Naive thymus-derived CD4-positive, alpha-beta T cell (primary cell): ENCODE measurements at regions not wholly inside any gene's neighbourhood (a gene's known extent, or its start where the extent isn't known, plus 50 kb on each side); places are given as distances from the start of the nearest gene placed in this dataset.
A peak's percentile ranks its signal among the peaks of the same experiment; 100 is the strongest.
"Not testable (repeated sequence)": the region's sequence is repeated elsewhere in the genome, so short reads cannot be mapped to it uniquely, and the experiment has no call there.

Source experiments
- ATAC-seq: fragments of 150-1000 bp; cut with Tn5 transposase; 2 replicates; pipeline ENCODE4 v1.10.0; 2021; ENCODE audit warnings: mild to moderate bottlenecking, moderate library complexity
- CTCF ChIA-PET: fragments of 350-600 bp; sonication (Branson Sonifier 250); formaldehyde crosslinking; loops from one replicate; lab custom pipeline; 2021; ENCODE audit warnings: antibody characterized with exemption; lab: Charles Lee
- POLR2A ChIA-PET: fragments of 350-600 bp; sonication (Branson Sonifier 250); formaldehyde crosslinking; loops from one replicate; lab custom pipeline; 2021; ENCODE audit warnings: antibody characterized with exemption, inconsistent platforms; lab: Charles Lee
- DNase-seq, 9 donors: peaks; one replicate each; pipeline versions ENCODE4 v3.0.0 to v3.0.0-alpha.2; 2020 to 2022; ENCODE audit warnings: mixed read lengths in 1 of 9
- H3K27ac ChIP-seq: one replicate; pipeline ENCODE4 v1.7.0; 2013; ENCODE audit warnings: mild to moderate bottlenecking, low read depth, low read length, moderate library complexity
- H3K27me3 ChIP-seq, 2 donors: one replicate each; pipeline ENCODE4 v1.7.0; 2013; ENCODE audit warnings: low read length in 2 of 2, mild to moderate bottlenecking in 2 of 2, moderate library complexity in 2 of 2; ENCODE audit not compliant: control insufficient read depth in 2 of 2, insufficient read depth in 2 of 2
- H3K36me3 ChIP-seq, 3 experiments: 1 replicate in 2 of 3; 2 replicates in 1 of 3; pipeline ENCODE4 v1.7.0; 2013; ENCODE audit warnings: low read length in 3 of 3, mild to moderate bottlenecking in 3 of 3, moderate library complexity in 1 of 3; ENCODE audit not compliant: insufficient read depth in 3 of 3, control insufficient read depth in 2 of 3
- H3K4me1 ChIP-seq, 2 donors: one replicate each; pipeline ENCODE4 v1.7.0; 2013; ENCODE audit warnings: low read length in 2 of 2, mild to moderate bottlenecking in 2 of 2, moderate library complexity in 1 of 2; ENCODE audit not compliant: control insufficient read depth in 2 of 2, insufficient read depth in 2 of 2
- H3K4me3 ChIP-seq: 2 replicates; pipeline ENCODE4 v1.7.0; 2013; ENCODE audit warnings: mild to moderate bottlenecking, low read length
- H3K9me3 ChIP-seq, 3 experiments: 1 replicate in 2 of 3; 2 replicates in 1 of 3; pipeline ENCODE4 v1.7.0; 2013; ENCODE audit warnings: low read length in 3 of 3; ENCODE audit not compliant: control insufficient read depth in 2 of 3
- H3K27ac Mint-ChIP-seq, 9 donors: one replicate each; pipeline ENCODE4 v1.8.0; 2020 to 2022; ENCODE audit warnings: mixed read lengths in 9 of 9, mild to moderate bottlenecking in 8 of 9, moderate library complexity in 5 of 9, inconsistent platforms in 2 of 9
- H3K27me3 Mint-ChIP-seq, 5 donors: one replicate each; pipeline ENCODE4 v1.8.0; 2021 to 2022; ENCODE audit warnings: mixed read lengths in 5 of 5, mild to moderate bottlenecking in 1 of 5
- H3K36me3 Mint-ChIP-seq, 5 donors: one replicate each; pipeline ENCODE4 v1.8.0; 2020 to 2022; ENCODE audit warnings: mixed read lengths in 5 of 5, mild to moderate bottlenecking in 3 of 5, inconsistent platforms in 1 of 5
- H3K4me1 Mint-ChIP-seq, 7 donors: one replicate each; pipeline ENCODE4 v1.8.0; 2020 to 2022; ENCODE audit warnings: mixed read lengths in 7 of 7, mild to moderate bottlenecking in 3 of 7, inconsistent platforms in 1 of 7
- H3K4me3 Mint-ChIP-seq, 10 donors: one replicate each; pipeline ENCODE4 v1.8.0; 2020 to 2022; ENCODE audit warnings: mild to moderate bottlenecking in 10 of 10, mixed read lengths in 10 of 10, moderate library complexity in 6 of 10, inconsistent platforms in 2 of 10
- H3K9me3 Mint-ChIP-seq, 11 donors: one replicate each; pipeline ENCODE4 v1.8.0; 2020 to 2022; ENCODE audit warnings: mixed read lengths in 11 of 11, mild to moderate bottlenecking in 4 of 11, inconsistent platforms in 1 of 11, moderate library complexity in 1 of 11
- intact Hi-C, 2 donors: fragments of 100-400 bp; cut with micrococcal nuclease; formaldehyde crosslinking; loops; one replicate each; pipeline ENCODE4 v1.15.1; 2023

DNA sequence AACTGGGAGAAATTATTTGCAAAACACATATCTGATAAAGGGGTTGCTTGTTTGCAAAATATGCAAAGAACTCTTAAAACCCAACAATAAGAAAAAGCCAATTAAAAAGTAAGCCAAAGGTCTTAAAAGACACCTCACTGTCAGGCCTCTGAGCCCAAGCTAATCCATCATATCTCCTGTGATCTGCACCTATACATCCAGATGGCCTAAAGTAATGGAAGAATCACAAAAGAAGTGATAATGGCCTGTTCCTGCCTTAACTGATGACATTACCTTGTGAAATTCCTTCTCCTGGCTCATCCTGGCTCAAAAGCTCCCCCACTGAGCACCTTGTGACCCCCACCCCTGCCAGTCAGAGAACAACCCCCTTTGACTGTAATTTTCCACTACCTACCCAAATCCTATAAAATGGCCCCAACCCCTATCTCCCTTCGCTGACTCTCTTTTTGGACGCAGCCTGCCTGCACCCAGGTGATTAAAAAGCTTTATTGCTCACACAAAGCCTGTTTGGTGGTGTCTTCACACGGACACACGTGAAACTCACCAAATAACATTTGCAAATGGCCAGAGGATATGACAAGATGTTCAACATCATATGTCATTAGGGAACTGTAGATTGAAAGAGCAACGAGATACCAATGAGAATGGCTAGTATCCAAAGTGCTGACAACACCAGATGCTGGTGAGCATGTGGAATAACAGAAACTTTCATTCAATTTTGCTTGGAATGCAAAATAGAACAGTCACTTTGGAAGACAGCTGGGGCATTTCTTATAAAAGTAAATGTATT lies 565.0 kb upstream of the ADGRB3 start:
- H3K36me3 ChIP-seq = no peaks in the 10 kb centered on the region
- POLR2A ChIA-PET = no interaction called here

DNA sequence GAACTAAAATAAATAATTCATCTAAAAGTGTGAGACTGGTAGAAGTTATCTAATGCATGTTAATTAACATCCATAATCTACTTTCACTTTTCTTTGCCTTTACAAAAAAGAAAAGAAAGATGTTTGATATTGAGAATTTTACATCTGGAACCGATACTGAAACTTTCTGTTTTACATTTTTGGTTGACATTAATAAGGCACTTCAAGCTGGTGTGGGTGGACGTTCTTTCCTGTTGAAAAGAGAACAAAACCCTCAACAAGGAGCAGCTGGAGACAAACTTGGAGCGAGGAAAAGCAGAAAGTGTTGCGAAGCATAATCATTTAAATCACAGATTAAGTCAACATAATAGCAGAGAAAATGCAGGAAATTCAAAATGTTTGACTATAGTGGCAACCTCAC lies 575.2 kb upstream of the ADGRB3 start:
- no peak for ATAC-seq
- Histone ChIP-seq H3K27me3 (no peaks in the 10 kb centered on the region), H3K27ac (no peak overlapping the region), H3K4me3 (no peak overlapping the region), H3K9me3 (no peaks in the 10 kb centered on the region), H3K4me1 (no peaks in the 10 kb centered on the region), H3K36me3 (no peaks in the 10 kb centered on the region)
- Mint-ChIP-seq H3K36me3 (no peaks in the 10 kb centered on the region), H3K4me3 (peak overlapping the region in 2 of 10 donors; percentile 25 to 45), H3K27ac (no peak overlapping the region), H3K27me3 (no peaks in the 10 kb centered on the region), H3K9me3 (peaks cover 0 to 8% (median 4%) of the 10 kb centered on the region in 11 donors), H3K4me1 (no peaks in the 10 kb centered on the region)
- DNase-seq = no peak
- intact Hi-C loops = no loop called here
- ChIA-PET CTCF (no interaction called here), POLR2A (no interaction called here)

More for the DNA sequence above, 565.0 kb upstream of the ADGRB3 start:
- Histone ChIP-seq H3K27me3 (no peaks in the 10 kb centered on the region), H3K9me3 (no peaks in the 10 kb centered on the region), H3K27ac (no peak overlapping the region), H3K4me3 (no peak overlapping the region), H3K4me1 (no peaks in the 10 kb centered on the region)
- intact Hi-C loops = no loop called here
- peaks cover 0 to 18% (median 3%) of the 10 kb centered on the region in 11 donors for H3K9me3 Mint-ChIP-seq
- H3K27ac Mint-ChIP-seq = no peak overlapping the region
- H3K4me1 Mint-ChIP-seq = no peaks in the 10 kb centered on the region
- H3K27me3 Mint-ChIP-seq = no peaks in the 10 kb centered on the region
- CTCF ChIA-PET = no interaction called here
- no peak overlapping the region for H3K4me3 Mint-ChIP-seq
- H3K36me3 Mint-ChIP-seq = no peaks in the 10 kb centered on the region
- DNase-seq (no peak), ATAC-seq (no peak)

DNA sequence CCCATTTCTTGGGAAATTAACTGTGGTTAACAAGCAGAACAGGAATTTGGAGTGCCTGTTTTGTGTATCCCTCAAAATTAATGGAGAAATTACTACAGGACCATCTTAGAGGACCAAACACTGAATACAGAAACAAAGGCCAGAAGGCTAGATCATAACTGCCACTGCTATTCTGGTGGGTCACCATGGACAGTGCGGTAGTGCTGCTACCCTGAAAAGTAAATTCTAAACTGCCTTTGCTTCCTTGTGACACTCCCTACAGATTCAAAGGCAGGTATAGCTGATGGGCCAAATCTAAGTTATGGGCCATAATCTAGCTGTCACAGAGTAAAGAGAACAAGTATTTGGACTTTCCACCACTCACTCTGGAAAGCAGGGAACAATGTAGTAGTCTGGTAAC lies 575.8 kb upstream of the ADGRB3 start:
- Histone ChIP-seq H3K9me3 (no peaks in the 10 kb centered on the region), H3K4me3 (no peak overlapping the region), H3K27me3 (no peaks in the 10 kb centered on the region), H3K36me3 (no peaks in the 10 kb centered on the region), H3K4me1 (no peaks in the 10 kb centered on the region), H3K27ac (no peak overlapping the region)
- Mint-ChIP-seq H3K36me3 (no peaks in the 10 kb centered on the region), H3K4me3 (no peak overlapping the region), H3K4me1 (no peaks in the 10 kb centered on the region), H3K27me3 (no peaks in the 10 kb centered on the region), H3K9me3 (peaks cover 0 to 8% (median 3%) of the 10 kb centered on the region in 11 donors), H3K27ac (no peak overlapping the region)
- CTCF ChIA-PET = no interaction called here
- DNase-seq (no peak), ATAC-seq (no peak)
- intact Hi-C loops = no loop called here
- POLR2A ChIA-PET = no interaction called here

- H3K4me1 Mint-ChIP-seq, H3K27ac ChIP-seq, H3K27me3 Mint-ChIP-seq, ATAC-seq, H3K9me3 ChIP-seq, H3K4me3 ChIP-seq, H3K27me3 ChIP-seq, CTCF ChIA-PET, H3K36me3 ChIP-seq, intact Hi-C loops, POLR2A ChIA-PET, H3K4me1 ChIP-seq, H3K36me3 Mint-ChIP-seq, DNase-seq, H3K27ac Mint-ChIP-seq, H3K4me3 Mint-ChIP-seq: not testable (repeated sequence)
- peaks cover 0 to 13% (median 3%) of the 10 kb centered on the region in 11 donors for H3K9me3 Mint-ChIP-seq
Measured at GRCh38 chr6:68056596-68056995, 578.5 kb upstream of the ADGRB3 start.

- H3K9me3 Mint-ChIP-seq = peaks cover 0 to 9% (median 3%) of the 10 kb centered on the region in 11 donors
- intact Hi-C loops = no loop called here
- no peak for ATAC-seq
- ChIA-PET POLR2A (no interaction called here), CTCF (no interaction called here)
- H3K36me3 Mint-ChIP-seq = no peaks in the 10 kb centered on the region
- H3K27ac ChIP-seq = no peak overlapping the region
- no peaks in the 10 kb centered on the region for H3K4me1 Mint-ChIP-seq
- H3K36me3 ChIP-seq = no peaks in the 10 kb centered on the region
- no peaks in the 10 kb centered on the region for H3K27me3 ChIP-seq
- H3K4me3 ChIP-seq = no peak overlapping the region
- no peak for DNase-seq
- no peaks in the 10 kb centered on the region for H3K27me3 Mint-ChIP-seq
- no peaks in the 10 kb centered on the region for H3K9me3 ChIP-seq
- H3K4me3 Mint-ChIP-seq = no peak overlapping the region
- H3K27ac Mint-ChIP-seq = no peak overlapping the region
- H3K4me1 ChIP-seq = no peaks in the 10 kb centered on the region
Measured at GRCh38 chr6:68054756-68055155, 580.3 kb upstream of the ADGRB3 start.

- Mint-ChIP-seq H3K27ac (no peak overlapping the region), H3K27me3 (no peaks in the 10 kb centered on the region), H3K4me1 (no peaks in the 10 kb centered on the region), H3K4me3 (no peak overlapping the region), H3K36me3 (no peaks in the 10 kb centered on the region), H3K9me3 (peaks cover 0 to 9% (median 3%) of the 10 kb centered on the region in 11 donors)
- ChIA-PET CTCF (no interaction called here), POLR2A (no interaction called here)
- Histone ChIP-seq H3K4me1 (no peaks in the 10 kb centered on the region), H3K27ac (no peak overlapping the region), H3K9me3 (no peaks in the 10 kb centered on the region), H3K27me3 (no peaks in the 10 kb centered on the region), H3K4me3 (no peak overlapping the region), H3K36me3 (no peaks in the 10 kb centered on the region)
- DNase-seq (no peak), ATAC-seq (no peak)
- intact Hi-C loops = no loop called here
Measured at GRCh38 chr6:68053805-68054373, 581.2 kb upstream of the ADGRB3 start.

DNA sequence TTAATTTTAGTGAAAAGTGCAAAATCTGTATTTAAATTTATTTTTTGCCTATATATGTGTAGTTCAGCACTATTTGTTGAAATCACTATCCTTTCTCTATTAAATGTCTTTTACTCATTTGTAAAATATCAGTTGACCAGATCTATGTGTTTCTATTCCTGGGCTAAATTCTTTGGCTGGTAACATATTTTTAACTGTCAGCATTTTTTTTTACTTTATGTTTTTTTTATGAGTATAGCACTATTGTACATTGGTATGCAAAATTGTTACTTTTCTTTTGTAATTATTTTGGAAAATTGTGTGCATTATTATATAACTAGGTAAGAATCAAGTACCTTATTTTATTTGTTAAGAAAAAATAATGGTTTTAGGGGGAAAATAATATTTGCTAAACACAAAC lies 582.8 kb upstream of the ADGRB3 start:
- no peak overlapping the region for H3K4me3 Mint-ChIP-seq
- Histone ChIP-seq H3K36me3 (no peaks in the 10 kb centered on the region), H3K27ac (no peak overlapping the region), H3K4me1 (no peaks in the 10 kb centered on the region), H3K9me3 (no peaks in the 10 kb centered on the region), H3K4me3 (no peak overlapping the region), H3K27me3 (no peaks in the 10 kb centered on the region)
- H3K9me3 Mint-ChIP-seq = peaks cover 0 to 12% (median 3%) of the 10 kb centered on the region in 11 donors
- H3K27ac Mint-ChIP-seq = no peak overlapping the region
- no peaks in the 10 kb centered on the region for H3K36me3 Mint-ChIP-seq
- no peaks in the 10 kb centered on the region for H3K27me3 Mint-ChIP-seq
- no peak for DNase-seq
- no peak for ATAC-seq
- intact Hi-C loops = no loop called here
- ChIA-PET POLR2A (no interaction called here), CTCF (no interaction called here)
- H3K4me1 Mint-ChIP-seq = no peaks in the 10 kb centered on the region
